ENCODE measurements at regions not wholly inside any gene's neighbourhood (a gene's known extent, or its start where the extent isn't known, plus 50 kb on each side); places are given as distances from the start of the nearest gene placed in this dataset.
"Not testable (repeated sequence)": the region's sequence is repeated elsewhere in the genome, so short reads cannot be mapped to it uniquely, and the experiment has no call there.

DNA sequence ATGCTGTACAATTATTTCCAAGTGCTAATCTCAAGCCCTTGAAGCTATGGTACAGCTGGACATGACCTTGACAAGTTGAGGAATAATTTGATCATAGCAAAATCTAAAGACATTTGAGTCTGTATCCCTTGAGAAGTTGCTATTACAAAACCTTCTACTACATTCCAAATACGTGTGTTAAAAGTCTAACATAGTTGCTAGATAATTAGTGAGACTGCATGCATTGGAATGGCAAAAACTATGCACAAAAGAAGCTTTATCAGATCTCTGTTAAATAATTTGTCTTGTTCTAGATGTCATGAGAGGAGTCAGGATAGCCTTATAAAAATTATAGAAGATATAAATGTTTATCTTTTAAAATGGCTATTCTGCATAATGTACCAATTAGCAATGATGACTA lies 127.8 kb downstream of the GJA1 start:
- TF ChIP-seq POLR2AphosphoS5 (IDR thresholded peaks at IDR 0.05) (no peak), RAD21 (conservative IDR thresholded peaks at IDR 0.05) (no peak), TAF1 (IDR thresholded peaks at IDR 0.05; ENCODE audit: low read depth) (no peak), EP300 (conservative IDR thresholded peaks at IDR 0.05; ENCODE audit: poor library complexity, severe bottlenecking) (no peak), SMC3 (conservative IDR thresholded peaks at IDR 0.05; ENCODE audit: poor library complexity) (no peak), EZH2 (IDR thresholded peaks at IDR 0.05; ENCODE audit: borderline replicate concordance, insufficient read depth, low read length, poor library complexity, severe bottlenecking) (no peak), MXI1 (conservative IDR thresholded peaks at IDR 0.05; ENCODE audit: poor library complexity, severe bottlenecking) (no peak)
- TF ChIP-seq, protein P1, sequence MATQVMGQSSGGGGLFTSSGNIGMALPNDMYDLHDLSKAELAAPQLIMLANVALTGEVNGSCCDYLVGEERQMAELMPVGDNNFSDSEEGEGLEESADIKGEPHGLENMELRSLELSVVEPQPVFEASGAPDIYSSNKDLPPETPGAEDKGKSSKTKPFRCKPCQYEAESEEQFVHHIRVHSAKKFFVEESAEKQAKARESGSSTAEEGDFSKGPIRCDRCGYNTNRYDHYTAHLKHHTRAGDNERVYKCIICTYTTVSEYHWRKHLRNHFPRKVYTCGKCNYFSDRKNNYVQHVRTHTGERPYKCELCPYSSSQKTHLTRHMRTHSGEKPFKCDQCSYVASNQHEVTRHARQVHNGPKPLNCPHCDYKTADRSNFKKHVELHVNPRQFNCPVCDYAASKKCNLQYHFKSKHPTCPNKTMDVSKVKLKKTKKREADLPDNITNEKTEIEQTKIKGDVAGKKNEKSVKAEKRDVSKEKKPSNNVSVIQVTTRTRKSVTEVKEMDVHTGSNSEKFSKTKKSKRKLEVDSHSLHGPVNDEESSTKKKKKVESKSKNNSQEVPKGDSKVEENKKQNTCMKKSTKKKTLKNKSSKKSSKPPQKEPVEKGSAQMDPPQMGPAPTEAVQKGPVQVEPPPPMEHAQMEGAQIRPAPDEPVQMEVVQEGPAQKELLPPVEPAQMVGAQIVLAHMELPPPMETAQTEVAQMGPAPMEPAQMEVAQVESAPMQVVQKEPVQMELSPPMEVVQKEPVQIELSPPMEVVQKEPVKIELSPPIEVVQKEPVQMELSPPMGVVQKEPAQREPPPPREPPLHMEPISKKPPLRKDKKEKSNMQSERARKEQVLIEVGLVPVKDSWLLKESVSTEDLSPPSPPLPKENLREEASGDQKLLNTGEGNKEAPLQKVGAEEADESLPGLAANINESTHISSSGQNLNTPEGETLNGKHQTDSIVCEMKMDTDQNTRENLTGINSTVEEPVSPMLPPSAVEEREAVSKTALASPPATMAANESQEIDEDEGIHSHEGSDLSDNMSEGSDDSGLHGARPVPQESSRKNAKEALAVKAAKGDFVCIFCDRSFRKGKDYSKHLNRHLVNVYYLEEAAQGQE (IDR thresholded peaks at IDR 0.05; ENCODE audit: borderline replicate concordance) = no peak
- TF ChIP-seq, protein P2, sequence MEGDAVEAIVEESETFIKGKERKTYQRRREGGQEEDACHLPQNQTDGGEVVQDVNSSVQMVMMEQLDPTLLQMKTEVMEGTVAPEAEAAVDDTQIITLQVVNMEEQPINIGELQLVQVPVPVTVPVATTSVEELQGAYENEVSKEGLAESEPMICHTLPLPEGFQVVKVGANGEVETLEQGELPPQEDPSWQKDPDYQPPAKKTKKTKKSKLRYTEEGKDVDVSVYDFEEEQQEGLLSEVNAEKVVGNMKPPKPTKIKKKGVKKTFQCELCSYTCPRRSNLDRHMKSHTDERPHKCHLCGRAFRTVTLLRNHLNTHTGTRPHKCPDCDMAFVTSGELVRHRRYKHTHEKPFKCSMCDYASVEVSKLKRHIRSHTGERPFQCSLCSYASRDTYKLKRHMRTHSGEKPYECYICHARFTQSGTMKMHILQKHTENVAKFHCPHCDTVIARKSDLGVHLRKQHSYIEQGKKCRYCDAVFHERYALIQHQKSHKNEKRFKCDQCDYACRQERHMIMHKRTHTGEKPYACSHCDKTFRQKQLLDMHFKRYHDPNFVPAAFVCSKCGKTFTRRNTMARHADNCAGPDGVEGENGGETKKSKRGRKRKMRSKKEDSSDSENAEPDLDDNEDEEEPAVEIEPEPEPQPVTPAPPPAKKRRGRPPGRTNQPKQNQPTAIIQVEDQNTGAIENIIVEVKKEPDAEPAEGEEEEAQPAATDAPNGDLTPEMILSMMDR (IDR thresholded peaks at IDR 0.05; ENCODE audit: poor library complexity, severe bottlenecking) = no peak
- H3K9me2 ChIP-seq (ENCODE audit: insufficient read depth, low read length) = no peaks in the 10 kb centered on the region

DNA sequence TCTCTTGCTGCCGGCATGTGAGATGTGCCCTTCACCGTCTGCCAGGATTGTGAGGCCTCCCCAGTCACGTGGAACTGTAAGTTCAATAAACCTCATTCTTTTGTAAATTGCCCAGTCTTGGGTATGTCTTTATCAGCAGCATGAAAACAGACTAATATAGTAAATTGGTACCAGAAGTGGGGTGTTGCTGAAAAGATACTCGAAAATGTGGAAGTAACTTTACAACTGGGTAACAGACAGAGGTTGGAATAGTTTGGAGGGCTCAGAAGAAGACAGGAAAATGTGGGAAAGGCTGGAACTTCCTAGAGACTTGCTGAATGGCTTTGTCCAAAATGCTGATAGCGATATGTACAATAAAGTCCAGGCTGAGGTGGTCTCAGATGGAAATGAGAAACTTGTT lies 129.1 kb downstream of the GJA1 start:
- H4K20me1 ChIP-seq (ENCODE audit: insufficient read depth); H3F3A ChIP-seq (ENCODE audit: insufficient read depth, low read length, poor library complexity, severe bottlenecking); H3K9me3 ChIP-seq (ENCODE audit: low read length); H3K9me2 ChIP-seq (ENCODE audit: insufficient read depth, low read length); H3K4me2 ChIP-seq (ENCODE audit: low read length); H3K4me3 ChIP-seq (ENCODE audit: low read length); H3K27me3 ChIP-seq (ENCODE audit: insufficient read depth, low read depth, low read length); H3K36me3 ChIP-seq (ENCODE audit: insufficient read depth, low read length); H2AFZ ChIP-seq (ENCODE audit: low read depth, low read length); H3K27ac ChIP-seq (ENCODE audit: low read length); H3K79me2 ChIP-seq (replicated peaks; ENCODE audit: insufficient read depth, low read length); H3K9ac ChIP-seq (ENCODE audit: low read length): not testable (repeated sequence)

More for the DNA sequence above, 127.8 kb downstream of the GJA1 start:
- Histone ChIP-seq H3K27ac (ENCODE audit: low read length) (no peak overlapping the region), H3K79me2 (replicated peaks; ENCODE audit: insufficient read depth, low read length) (no peaks in the 10 kb centered on the region), H3K4me2 (ENCODE audit: low read length) (no peak overlapping the region), H2AFZ (ENCODE audit: low read depth, low read length) (no peak overlapping the region), H3K4me3 (ENCODE audit: low read length) (no peak overlapping the region), H3K36me3 (ENCODE audit: insufficient read depth, low read length) (no peaks in the 10 kb centered on the region), H4K20me1 (ENCODE audit: insufficient read depth) (no peaks in the 10 kb centered on the region), H3K27me3 (ENCODE audit: insufficient read depth, low read depth, low read length) (no peaks in the 10 kb centered on the region), H3K9ac (ENCODE audit: low read length) (no peak overlapping the region), H3F3A (ENCODE audit: insufficient read depth, low read length, poor library complexity, severe bottlenecking) (no peaks in the 10 kb centered on the region), H3K9me3 (ENCODE audit: low read length) (no peaks in the 10 kb centered on the region)

DNA sequence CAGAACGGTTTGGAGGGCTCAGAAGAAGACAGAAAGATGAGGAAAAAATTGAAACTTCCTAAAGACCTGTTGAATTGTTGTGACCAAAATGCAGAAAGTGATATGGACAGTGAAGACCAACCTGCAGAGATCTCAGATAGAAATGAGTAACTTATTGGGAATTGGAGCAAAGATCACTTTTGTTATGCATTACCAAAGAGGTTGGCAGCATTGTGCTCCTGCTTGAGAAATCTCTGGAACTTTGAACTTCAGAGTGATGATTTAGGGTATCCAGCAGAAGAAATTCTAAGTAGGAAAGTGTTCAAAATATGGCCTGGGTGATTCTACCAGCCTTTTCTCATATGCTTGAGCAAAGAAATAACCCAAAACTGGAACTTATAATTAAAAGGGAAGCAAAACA lies 136.0 kb downstream of the GJA1 start:
- Histone ChIP-seq H3F3A (ENCODE audit: insufficient read depth, low read length, poor library complexity, severe bottlenecking) (no peaks in the 10 kb centered on the region), H3K36me3 (ENCODE audit: insufficient read depth, low read length) (no peaks in the 10 kb centered on the region), H3K9ac (ENCODE audit: low read length) (no peak overlapping the region), H3K4me3 (ENCODE audit: low read length) (no peak overlapping the region), H3K27ac (ENCODE audit: low read length) (no peak overlapping the region), H3K4me2 (ENCODE audit: low read length) (no peak overlapping the region), H3K9me3 (ENCODE audit: low read length) (no peaks in the 10 kb centered on the region), H3K79me2 (replicated peaks; ENCODE audit: insufficient read depth, low read length) (no peaks in the 10 kb centered on the region), H3K9me2 (ENCODE audit: insufficient read depth, low read length) (no peaks in the 10 kb centered on the region), H2AFZ (ENCODE audit: low read depth, low read length) (no peak overlapping the region), H3K27me3 (ENCODE audit: insufficient read depth, low read depth, low read length) (no peaks in the 10 kb centered on the region), H4K20me1 (ENCODE audit: insufficient read depth) (no peaks in the 10 kb centered on the region)
- TF ChIP-seq EZH2 (IDR thresholded peaks at IDR 0.05; ENCODE audit: borderline replicate concordance, insufficient read depth, low read length, poor library complexity, severe bottlenecking) = no peak
- no peak for TF ChIP-seq RAD21 (conservative IDR thresholded peaks at IDR 0.05)
- no peak for TF ChIP-seq MXI1 (conservative IDR thresholded peaks at IDR 0.05; ENCODE audit: poor library complexity, severe bottlenecking)
- TF ChIP-seq, protein P1 (IDR thresholded peaks at IDR 0.05; ENCODE audit: borderline replicate concordance) = no peak
- no peak for TF ChIP-seq EP300 (conservative IDR thresholded peaks at IDR 0.05; ENCODE audit: poor library complexity, severe bottlenecking)
- no peak for TF ChIP-seq TAF1 (IDR thresholded peaks at IDR 0.05; ENCODE audit: low read depth)
- TF ChIP-seq, protein P2 (IDR thresholded peaks at IDR 0.05; ENCODE audit: poor library complexity, severe bottlenecking) = no peak
- no peak for TF ChIP-seq SMC3 (conservative IDR thresholded peaks at IDR 0.05; ENCODE audit: poor library complexity)
- no peak for TF ChIP-seq POLR2AphosphoS5 (IDR thresholded peaks at IDR 0.05)
